Astrocyte (in vitro differentiated cells and primary cell): ENCODE measurements at regions not wholly inside any gene's neighbourhood (a gene's known extent, or its start where the extent isn't known, plus 50 kb on each side); places are given as distances from the start of the nearest gene placed in this dataset.

Experiments
- DNase-seq: peaks from one replicate; pipeline ENCODE4 v3.0.0-alpha.2; 2010; ENCODE audit warnings: low read depth
- FAIRE-seq: peaks from 2 replicates; lab custom pipeline; 2011; peaks lifted over from hg19 to GRCh38; lab: Jason Lieb, UNC
- H2AFZ ChIP-seq: 2 replicates; pipeline ENCODE4 v1.6.0; 2012; ENCODE audit warnings: low read depth, low read length, inconsistent platforms
- H3K27ac ChIP-seq: 2 replicates; pipeline ENCODE4 v1.5.1; 2011; ENCODE audit warnings: low read depth, low read length, inconsistent platforms
- H3K27me3 ChIP-seq: 2 replicates; pipeline ENCODE4 v1.6.0; 2011; ENCODE audit warnings: low read length, inconsistent platforms; ENCODE audit not compliant: insufficient read depth
- H3K36me3 ChIP-seq: 2 replicates; pipeline ENCODE4 v1.5.1; 2011; ENCODE audit warnings: low read length, inconsistent platforms; ENCODE audit not compliant: insufficient read depth
- H3K4me1 ChIP-seq: 2 replicates; pipeline ENCODE4 v1.5.1; 2011; ENCODE audit warnings: low read length, inconsistent platforms; ENCODE audit not compliant: insufficient read depth
- H3K4me2 ChIP-seq: 2 replicates; pipeline ENCODE4 v1.6.0; 2012; ENCODE audit warnings: low read length, inconsistent platforms
- H3K4me3 ChIP-seq: 2 replicates; pipeline ENCODE4 v1.5.1; 2011; ENCODE audit warnings: low read depth, mild to moderate bottlenecking, low read length, inconsistent platforms; ENCODE audit not compliant: insufficient read depth
- H3K79me2 ChIP-seq: 2 replicates; pipeline ENCODE4 v1.6.0; 2012; ENCODE audit warnings: mild to moderate bottlenecking, low read length, inconsistent platforms; ENCODE audit not compliant: insufficient read depth
- H3K9ac ChIP-seq: 2 replicates; pipeline ENCODE4 v1.6.0; 2012; ENCODE audit warnings: mild to moderate bottlenecking, low read length, inconsistent platforms
- H3K9me3 ChIP-seq: 2 replicates; pipeline ENCODE4 v1.5.1; 2012; ENCODE audit warnings: low read depth, mild to moderate bottlenecking, low read length, inconsistent platforms; ENCODE audit not compliant: insufficient read depth
- H4K20me1 ChIP-seq: 2 replicates; pipeline ENCODE4 v1.6.0; 2012; ENCODE audit warnings: low read length, inconsistent platforms; ENCODE audit not compliant: insufficient read depth
- H3K27ac Mint-ChIP-seq: one replicate; pipeline ENCODE4 v1.8.0; 2021; ENCODE audit warnings: mild to moderate bottlenecking, mixed read lengths; ENCODE audit not compliant: unreplicated experiment
- H3K27me3 Mint-ChIP-seq: one replicate; pipeline ENCODE4 v1.8.0; 2021; ENCODE audit warnings: low read depth, mixed read lengths; ENCODE audit not compliant: unreplicated experiment
- H3K36me3 Mint-ChIP-seq: one replicate; pipeline ENCODE4 v1.8.0; 2021; ENCODE audit warnings: low read depth, mixed read lengths; ENCODE audit not compliant: unreplicated experiment
- H3K4me1 Mint-ChIP-seq: one replicate; pipeline ENCODE4 v1.8.0; 2021; ENCODE audit warnings: low read depth, mixed read lengths; ENCODE audit not compliant: unreplicated experiment
- H3K4me3 Mint-ChIP-seq: one replicate; pipeline ENCODE4 v1.8.0; 2021; ENCODE audit warnings: mild to moderate bottlenecking, moderate library complexity, mixed read lengths; ENCODE audit not compliant: unreplicated experiment
- H3K9me3 Mint-ChIP-seq: one replicate; pipeline ENCODE4 v1.8.0; 2021; ENCODE audit warnings: mild to moderate bottlenecking, mixed read lengths; ENCODE audit not compliant: unreplicated experiment
- CTCF ChIP-seq: IDR thresholded peaks from 2 replicates; pipeline ENCODE4 v1.5.1; 2011; ENCODE audit warnings: low read depth, mild to moderate bottlenecking, inconsistent platforms, low read length, moderate library complexity; ENCODE audit not compliant: insufficient read depth
- EZH2 ChIP-seq: IDR thresholded peaks from 2 replicates; pipeline ENCODE4 v1.6.1; 2012; ENCODE audit warnings: mild to moderate bottlenecking, low read length, inconsistent platforms; ENCODE audit not compliant: insufficient read depth

GRCh38 chr2:16092861-16093638 is 152.7 kb downstream of the MYCN start:
- TF ChIP-seq CTCF = no peak
- no peak for TF ChIP-seq EZH2
- no peak for FAIRE-seq
- Histone ChIP-seq H4K20me1 (no peaks in the 10 kb centered on the region), H3K9me3 (peaks cover 5% of the 10 kb centered on the region), H3K9ac (no peak overlapping the region), H3K27me3 (no peaks in the 10 kb centered on the region), H3K27ac (no peak overlapping the region), H3K4me3 (no peak overlapping the region), H2AFZ (no peak overlapping the region), H3K79me2 (no peaks in the 10 kb centered on the region), H3K4me1 (no peaks in the 10 kb centered on the region), H3K4me2 (no peak overlapping the region), H3K36me3 (no peaks in the 10 kb centered on the region)
- no peak overlapping the region for H3K4me3 Mint-ChIP-seq
- peaks cover 2% of the 10 kb centered on the region for H3K9me3 Mint-ChIP-seq
- H3K27ac Mint-ChIP-seq = no peak overlapping the region
- peaks cover 14% of the 10 kb centered on the region for H3K27me3 Mint-ChIP-seq
- no peaks in the 10 kb centered on the region for H3K4me1 Mint-ChIP-seq
- no peaks in the 10 kb centered on the region for H3K36me3 Mint-ChIP-seq
- no peak for DNase-seq

GRCh38 chr2:16091576-16092282 is 151.4 kb downstream of the MYCN start:
- Histone ChIP-seq H3K9me3 (peaks cover 5% of the 10 kb centered on the region), H3K9ac (no peak overlapping the region), H3K79me2 (no peaks in the 10 kb centered on the region), H3K27me3 (no peaks in the 10 kb centered on the region), H3K27ac (no peak overlapping the region), H2AFZ (no peak overlapping the region), H4K20me1 (no peaks in the 10 kb centered on the region), H3K36me3 (no peaks in the 10 kb centered on the region), H3K4me3 (no peak overlapping the region), H3K4me1 (no peaks in the 10 kb centered on the region), H3K4me2 (no peak overlapping the region)
- no peak for FAIRE-seq
- Mint-ChIP-seq H3K9me3 (peaks cover 2% of the 10 kb centered on the region), H3K27me3 (peaks cover 14% of the 10 kb centered on the region), H3K4me1 (no peaks in the 10 kb centered on the region), H3K4me3 (no peak overlapping the region), H3K36me3 (no peaks in the 10 kb centered on the region), H3K27ac (no peak overlapping the region)
- TF ChIP-seq CTCF (no peak), EZH2 (no peak)
- no peak for DNase-seq
